ENCODE measurements at regions not wholly inside any gene's neighbourhood (a gene's known extent, or its start where the extent isn't known, plus 50 kb on each side); places are given as distances from the start of the nearest gene placed in this dataset.

GRCh38 chr2:100747996-100748615 is 71.8 kb upstream of the NPAS2 start:
- TF ChIP-seq HNF4G (IDR thresholded peaks at IDR 0.05) (no peak), TAF1 (conservative IDR thresholded peaks at IDR 0.05) (no peak), SP1 (IDR thresholded peaks at IDR 0.05) (no peak), EGR1 (IDR thresholded peaks at IDR 0.05; ENCODE audit: low read depth in 2 of 2) (no peak), NR2F2 (IDR thresholded peaks at IDR 0.05) (no peak)
- TF ChIP-seq, protein P1, sequence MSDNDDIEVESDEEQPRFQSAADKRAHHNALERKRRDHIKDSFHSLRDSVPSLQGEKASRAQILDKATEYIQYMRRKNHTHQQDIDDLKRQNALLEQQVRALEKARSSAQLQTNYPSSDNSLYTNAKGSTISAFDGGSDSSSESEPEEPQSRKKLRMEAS (IDR thresholded peaks at IDR 0.05), result no peak
- H3K9me3 ChIP-seq (ENCODE audit: control insufficient read depth in 4 of 4, low read length in 3 of 4), result no peaks in the 10 kb centered on the region
- no peak for DNase-seq (ENCODE audit: low spot score)
- no peak overlapping the region for H3K9ac ChIP-seq (ENCODE audit: low read depth in 1 of 2, low read length in 2 of 2)
- 81% methylated on average over 5 of the region's 5 CpGs for WGBS
- H3K27ac ChIP-seq (ENCODE audit: low read depth in 1 of 2, low read length in 2 of 2), result no peak overlapping the region
- no peak overlapping the region for H3K4me3 ChIP-seq (ENCODE audit: low read depth in 1 of 3, low read length in 3 of 3)
- peaks cover 4 to 23% (median 15%) of the 10 kb centered on the region in 4 donors for H3K4me1 ChIP-seq (ENCODE audit: control insufficient read depth in 4 of 4, insufficient read depth in 4 of 4, low read length in 3 of 4)
- no peaks in the 10 kb centered on the region for H3K27me3 ChIP-seq (ENCODE audit: control insufficient read depth in 4 of 4, insufficient read depth in 4 of 4, low read length in 3 of 4)
- no peaks in the 10 kb centered on the region for H3K36me3 ChIP-seq (ENCODE audit: control insufficient read depth in 4 of 4, insufficient read depth in 3 of 4, low read depth in 1 of 4, low read length in 3 of 4)

DNA sequence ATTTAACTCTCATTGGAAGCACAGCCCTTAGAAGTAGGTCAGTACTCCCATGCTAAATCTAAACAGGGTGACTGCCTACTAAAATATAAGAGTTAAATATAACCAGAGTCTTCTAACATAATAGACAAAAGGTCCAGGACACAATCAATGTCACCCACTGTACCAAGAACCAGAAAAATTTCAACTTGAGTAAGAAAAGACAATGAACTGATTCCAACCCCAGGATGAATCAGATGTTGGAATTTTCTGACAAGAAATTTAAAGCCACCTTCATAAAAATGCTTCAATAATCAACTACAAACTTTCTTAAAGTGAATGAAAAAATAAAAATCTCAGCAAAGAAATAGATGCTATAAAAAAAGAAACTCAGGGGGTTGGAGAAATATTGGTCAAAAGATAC is 71.3 kb upstream of the NPAS2 start:
- Histone ChIP-seq H3K27ac (ENCODE audit: low read depth in 1 of 2, low read length in 2 of 2) (no peak overlapping the region), H3K9me3 (ENCODE audit: control insufficient read depth in 4 of 4, low read length in 3 of 4) (no peaks in the 10 kb centered on the region), H3K4me1 (ENCODE audit: control insufficient read depth in 4 of 4, insufficient read depth in 4 of 4, low read length in 3 of 4) (peaks cover 4 to 29% (median 17%) of the 10 kb centered on the region in 4 donors), H3K4me3 (ENCODE audit: low read depth in 1 of 3, low read length in 3 of 3) (no peak overlapping the region), H3K9ac (ENCODE audit: low read depth in 1 of 2, low read length in 2 of 2) (no peak overlapping the region), H3K36me3 (ENCODE audit: control insufficient read depth in 4 of 4, insufficient read depth in 3 of 4, low read depth in 1 of 4, low read length in 3 of 4) (no peaks in the 10 kb centered on the region), H3K27me3 (ENCODE audit: control insufficient read depth in 4 of 4, insufficient read depth in 4 of 4, low read length in 3 of 4) (no peaks in the 10 kb centered on the region)
- TF ChIP-seq RAD21 (IDR thresholded peaks at IDR 0.05) (no peak), HNF4G (IDR thresholded peaks at IDR 0.05) (no peak), JUND (IDR thresholded peaks at IDR 0.05) (no peak), EGR1 (IDR thresholded peaks at IDR 0.05; ENCODE audit: low read depth in 2 of 2) (no peak), YY1 (IDR thresholded peaks at IDR 0.05) (no peak), TAF1 (conservative IDR thresholded peaks at IDR 0.05) (no peak), SP1 (IDR thresholded peaks at IDR 0.05) (no peak), ATF3 (IDR thresholded peaks at IDR 0.05) (no peak), RXRA (IDR thresholded peaks at IDR 0.05) (no peak), CTCF (IDR thresholded peaks at IDR 0.05; ENCODE audit: low read depth, low read length, missing input control) (no peak), HNF4A (conservative IDR thresholded peaks at IDR 0.05) (no peak), NR2F2 (IDR thresholded peaks at IDR 0.05) (no peak), GABPA (IDR thresholded peaks at IDR 0.05 in 1 of 2, conservative IDR thresholded peaks at IDR 0.05 in 1 of 2) (no peak), FOXA2 (IDR thresholded peaks at IDR 0.05) (no peak), FOXA1 (IDR thresholded peaks at IDR 0.05) (no peak)
- TF ChIP-seq, protein P2, sequence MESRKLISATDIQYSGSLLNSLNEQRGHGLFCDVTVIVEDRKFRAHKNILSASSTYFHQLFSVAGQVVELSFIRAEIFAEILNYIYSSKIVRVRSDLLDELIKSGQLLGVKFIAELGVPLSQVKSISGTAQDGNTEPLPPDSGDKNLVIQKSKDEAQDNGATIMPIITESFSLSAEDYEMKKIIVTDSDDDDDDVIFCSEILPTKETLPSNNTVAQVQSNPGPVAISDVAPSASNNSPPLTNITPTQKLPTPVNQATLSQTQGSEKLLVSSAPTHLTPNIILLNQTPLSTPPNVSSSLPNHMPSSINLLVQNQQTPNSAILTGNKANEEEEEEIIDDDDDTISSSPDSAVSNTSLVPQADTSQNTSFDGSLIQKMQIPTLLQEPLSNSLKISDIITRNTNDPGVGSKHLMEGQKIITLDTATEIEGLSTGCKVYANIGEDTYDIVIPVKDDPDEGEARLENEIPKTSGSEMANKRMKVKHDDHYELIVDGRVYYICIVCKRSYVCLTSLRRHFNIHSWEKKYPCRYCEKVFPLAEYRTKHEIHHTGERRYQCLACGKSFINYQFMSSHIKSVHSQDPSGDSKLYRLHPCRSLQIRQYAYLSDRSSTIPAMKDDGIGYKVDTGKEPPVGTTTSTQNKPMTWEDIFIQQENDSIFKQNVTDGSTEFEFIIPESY (IDR thresholded peaks at IDR 0.05), result no peak
- TF ChIP-seq, protein P3, sequence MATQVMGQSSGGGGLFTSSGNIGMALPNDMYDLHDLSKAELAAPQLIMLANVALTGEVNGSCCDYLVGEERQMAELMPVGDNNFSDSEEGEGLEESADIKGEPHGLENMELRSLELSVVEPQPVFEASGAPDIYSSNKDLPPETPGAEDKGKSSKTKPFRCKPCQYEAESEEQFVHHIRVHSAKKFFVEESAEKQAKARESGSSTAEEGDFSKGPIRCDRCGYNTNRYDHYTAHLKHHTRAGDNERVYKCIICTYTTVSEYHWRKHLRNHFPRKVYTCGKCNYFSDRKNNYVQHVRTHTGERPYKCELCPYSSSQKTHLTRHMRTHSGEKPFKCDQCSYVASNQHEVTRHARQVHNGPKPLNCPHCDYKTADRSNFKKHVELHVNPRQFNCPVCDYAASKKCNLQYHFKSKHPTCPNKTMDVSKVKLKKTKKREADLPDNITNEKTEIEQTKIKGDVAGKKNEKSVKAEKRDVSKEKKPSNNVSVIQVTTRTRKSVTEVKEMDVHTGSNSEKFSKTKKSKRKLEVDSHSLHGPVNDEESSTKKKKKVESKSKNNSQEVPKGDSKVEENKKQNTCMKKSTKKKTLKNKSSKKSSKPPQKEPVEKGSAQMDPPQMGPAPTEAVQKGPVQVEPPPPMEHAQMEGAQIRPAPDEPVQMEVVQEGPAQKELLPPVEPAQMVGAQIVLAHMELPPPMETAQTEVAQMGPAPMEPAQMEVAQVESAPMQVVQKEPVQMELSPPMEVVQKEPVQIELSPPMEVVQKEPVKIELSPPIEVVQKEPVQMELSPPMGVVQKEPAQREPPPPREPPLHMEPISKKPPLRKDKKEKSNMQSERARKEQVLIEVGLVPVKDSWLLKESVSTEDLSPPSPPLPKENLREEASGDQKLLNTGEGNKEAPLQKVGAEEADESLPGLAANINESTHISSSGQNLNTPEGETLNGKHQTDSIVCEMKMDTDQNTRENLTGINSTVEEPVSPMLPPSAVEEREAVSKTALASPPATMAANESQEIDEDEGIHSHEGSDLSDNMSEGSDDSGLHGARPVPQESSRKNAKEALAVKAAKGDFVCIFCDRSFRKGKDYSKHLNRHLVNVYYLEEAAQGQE (IDR thresholded peaks at IDR 0.05), result no peak
- TF ChIP-seq, protein P1 (IDR thresholded peaks at IDR 0.05), result no peak
- no peak for DNase-seq (ENCODE audit: low spot score)
